ENCODE measurements at regions not wholly inside any gene's neighbourhood (a gene's known extent, or its start where the extent isn't known, plus 50 kb on each side); places are given as distances from the start of the nearest gene placed in this dataset.

GRCh38 chr22:45094081-45094720 lies 69.5 kb upstream of the NUP50 start:
- Histone ChIP-seq H3K4me3 (no peak overlapping the region), H3K27me3 (replicated peaks in 1 of 7) (peaks cover 0 to 65% (median 4%) of the 10 kb centered on the region in 7 donors), H3K9me3 (peaks cover 0 to 19% (median 11%) of the 10 kb centered on the region in 8 donors), H3K36me3 (no peaks in the 10 kb centered on the region), H3K27ac (no peak overlapping the region), H3K4me1 (peaks cover 0 to 6% (median 0%) of the 10 kb centered on the region in 6 donors)
- intact Hi-C loops (cut with DNase I; ENCODE audit: low total_unique reads), result no loop called here
- DNase-seq, result no peak
- TF ChIP-seq POLR2AphosphoS5 (IDR thresholded peaks at IDR 0.05) (no peak), CTCF (IDR thresholded peaks at IDR 0.05 in 8 of 11, conservative IDR thresholded peaks at IDR 0.05 in 3 of 11) (no peak), POLR2A (IDR thresholded peaks at IDR 0.05) (no peak)
- WGBS, 5 donors, result 69 to 71% (median 70%) methylated on average over 18 of the region's 18 CpGs

- Histone ChIP-seq H3K9me3 (peaks cover 0 to 19% (median 11%) of the 10 kb centered on the region in 8 donors), H3K4me3 (no peak overlapping the region), H3K4me1 (peaks cover 0 to 6% (median 0%) of the 10 kb centered on the region in 6 donors), H3K36me3 (no peaks in the 10 kb centered on the region), H3K27me3 (replicated peaks in 1 of 7) (peaks cover 0 to 69% (median 4%) of the 10 kb centered on the region in 7 donors), H3K27ac (no peak overlapping the region)
- no peak for DNase-seq
- intact Hi-C loops (cut with DNase I; ENCODE audit: low total_unique reads), result no loop called here
- TF ChIP-seq POLR2A (IDR thresholded peaks at IDR 0.05), result no peak
- no peak for TF ChIP-seq CTCF (IDR thresholded peaks at IDR 0.05 in 8 of 11, conservative IDR thresholded peaks at IDR 0.05 in 3 of 11)
- TF ChIP-seq POLR2AphosphoS5 (IDR thresholded peaks at IDR 0.05), result no peak
- 78 to 88% (median 85%) methylated on average over 9 of the region's 9 CpGs for WGBS, 5 donors
Observed at GRCh38 chr22:45094825-45095224, 68.9 kb upstream of the NUP50 start.

- WGBS, 5 donors, result 25 to 30% (median 27%) methylated on average over 7 of the region's 7 CpGs
- intact Hi-C loops (cut with DNase I; ENCODE audit: low total_unique reads), result no loop called here
- no peak for DNase-seq
Observed at GRCh38 chr22:45096256-45096907, 67.3 kb upstream of the NUP50 start.

More at GRCh38 chr22:45096256-45096907, 67.3 kb upstream of the NUP50 start:
- Histone ChIP-seq H3K4me3 (no peak overlapping the region), H3K4me1 (peaks cover 0 to 6% (median 0%) of the 10 kb centered on the region in 6 donors), H3K27me3 (replicated peaks in 1 of 7) (peaks cover 0 to 65% (median 4%) of the 10 kb centered on the region in 7 donors), H3K27ac (no peak overlapping the region), H3K36me3 (no peaks in the 10 kb centered on the region), H3K9me3 (peaks cover 0 to 19% (median 11%) of the 10 kb centered on the region in 8 donors)
- no peak for TF ChIP-seq POLR2AphosphoS5 (IDR thresholded peaks at IDR 0.05)
- peak in 10 of 11 experiments; percentile 43 to 86 (median 69) for TF ChIP-seq CTCF (IDR thresholded peaks at IDR 0.05 in 8 of 11, conservative IDR thresholded peaks at IDR 0.05 in 3 of 11)
